Astrocyte (in vitro differentiated cells and primary cell): ENCODE measurements at regions not wholly inside any gene's neighbourhood (a gene's known extent, or its start where the extent isn't known, plus 50 kb on each side); places are given as distances from the start of the nearest gene placed in this dataset.

Experiments used
- EZH2 ChIP-seq: IDR thresholded peaks from 2 replicates; pipeline ENCODE4 v1.6.1; 2012; ENCODE audit warnings: mild to moderate bottlenecking, low read length, inconsistent platforms; ENCODE audit not compliant: insufficient read depth
- TF ChIP-seq, protein P1 (sequence below): IDR thresholded peaks from 2 replicates; pipeline ENCODE4 v1.5.1; 2011; ENCODE audit warnings: low read depth, mild to moderate bottlenecking, inconsistent platforms, low read length, moderate library complexity; ENCODE audit not compliant: insufficient read depth

DNA sequence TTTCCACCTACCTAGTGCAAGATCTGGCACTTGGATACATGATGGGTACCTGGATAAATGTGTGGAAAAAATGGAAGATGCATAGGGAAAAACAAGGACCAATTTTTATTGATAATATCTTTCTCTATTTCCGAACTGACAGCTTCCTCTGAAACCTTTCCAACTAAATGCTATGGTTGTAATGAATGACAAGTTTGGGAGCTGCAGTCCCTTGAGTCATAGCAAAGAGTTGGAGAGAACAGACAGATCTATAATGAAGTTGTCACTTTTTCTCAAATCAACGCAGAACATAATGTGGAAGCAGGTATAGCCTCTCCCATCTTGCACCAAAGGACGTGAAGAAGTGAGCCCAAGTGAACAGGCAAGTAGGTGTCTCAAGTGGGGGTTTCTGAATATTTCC lies 296.5 kb upstream of the KAZN start:
- TF ChIP-seq, protein P1, sequence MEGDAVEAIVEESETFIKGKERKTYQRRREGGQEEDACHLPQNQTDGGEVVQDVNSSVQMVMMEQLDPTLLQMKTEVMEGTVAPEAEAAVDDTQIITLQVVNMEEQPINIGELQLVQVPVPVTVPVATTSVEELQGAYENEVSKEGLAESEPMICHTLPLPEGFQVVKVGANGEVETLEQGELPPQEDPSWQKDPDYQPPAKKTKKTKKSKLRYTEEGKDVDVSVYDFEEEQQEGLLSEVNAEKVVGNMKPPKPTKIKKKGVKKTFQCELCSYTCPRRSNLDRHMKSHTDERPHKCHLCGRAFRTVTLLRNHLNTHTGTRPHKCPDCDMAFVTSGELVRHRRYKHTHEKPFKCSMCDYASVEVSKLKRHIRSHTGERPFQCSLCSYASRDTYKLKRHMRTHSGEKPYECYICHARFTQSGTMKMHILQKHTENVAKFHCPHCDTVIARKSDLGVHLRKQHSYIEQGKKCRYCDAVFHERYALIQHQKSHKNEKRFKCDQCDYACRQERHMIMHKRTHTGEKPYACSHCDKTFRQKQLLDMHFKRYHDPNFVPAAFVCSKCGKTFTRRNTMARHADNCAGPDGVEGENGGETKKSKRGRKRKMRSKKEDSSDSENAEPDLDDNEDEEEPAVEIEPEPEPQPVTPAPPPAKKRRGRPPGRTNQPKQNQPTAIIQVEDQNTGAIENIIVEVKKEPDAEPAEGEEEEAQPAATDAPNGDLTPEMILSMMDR: no peak
- TF ChIP-seq EZH2: no peak
